IgD-negative memory B cell (primary cell): ENCODE measurements at regions not wholly inside any gene's neighbourhood (a gene's known extent, or its start where the extent isn't known, plus 50 kb on each side); places are given as distances from the start of the nearest gene placed in this dataset.

Experiments used
- H3K27ac Mint-ChIP-seq, 3 donors: one replicate each; pipeline ENCODE4 v1.8.0; 2020 to 2022; ENCODE audit warnings: mild to moderate bottlenecking in 3 of 3, mixed read lengths in 3 of 3, moderate library complexity in 1 of 3
- H3K27me3 Mint-ChIP-seq: one replicate; pipeline ENCODE4 v1.8.0; 2021; ENCODE audit warnings: mixed read lengths
- H3K36me3 Mint-ChIP-seq: one replicate; pipeline ENCODE4 v1.8.0; 2020; ENCODE audit warnings: mild to moderate bottlenecking, mixed read lengths
- H3K4me1 Mint-ChIP-seq, 3 donors: one replicate each; pipeline ENCODE4 v1.8.0; 2020 to 2022; ENCODE audit warnings: mixed read lengths in 3 of 3, mild to moderate bottlenecking in 1 of 3
- H3K4me3 Mint-ChIP-seq, 4 donors: one replicate each; pipeline ENCODE4 v1.8.0; 2020 to 2022; ENCODE audit warnings: mild to moderate bottlenecking in 4 of 4, mixed read lengths in 4 of 4, moderate library complexity in 3 of 4
- H3K9me3 Mint-ChIP-seq, 3 donors: one replicate each; pipeline ENCODE4 v1.8.0; 2020 to 2021; ENCODE audit warnings: mixed read lengths in 3 of 3, mild to moderate bottlenecking in 1 of 3

GRCh38 chr3:166481340-166481739 lies 644.1 kb upstream of the BCHE start:
- H3K27ac Mint-ChIP-seq, result no peak overlapping the region
- H3K4me3 Mint-ChIP-seq, result no peak overlapping the region
- no peaks in the 10 kb centered on the region for H3K27me3 Mint-ChIP-seq
- peaks cover 0 to 2% (median 0%) of the 10 kb centered on the region in 3 donors for H3K4me1 Mint-ChIP-seq
- peaks cover 2 to 5% (median 3%) of the 10 kb centered on the region in 3 donors for H3K9me3 Mint-ChIP-seq
- no peaks in the 10 kb centered on the region for H3K36me3 Mint-ChIP-seq

- Mint-ChIP-seq H3K27ac (no peak overlapping the region), H3K9me3 (peaks cover 2 to 5% (median 3%) of the 10 kb centered on the region in 3 donors), H3K4me3 (no peak overlapping the region), H3K36me3 (no peaks in the 10 kb centered on the region), H3K27me3 (no peaks in the 10 kb centered on the region), H3K4me1 (peaks cover 0 to 2% (median 0%) of the 10 kb centered on the region in 3 donors)
Observed at GRCh38 chr3:166478356-166478755, 641.1 kb upstream of the BCHE start.

- H3K27me3 Mint-ChIP-seq, result no peaks in the 10 kb centered on the region
- H3K36me3 Mint-ChIP-seq, result no peaks in the 10 kb centered on the region
- H3K4me1 Mint-ChIP-seq, result no peaks in the 10 kb centered on the region
- no peak overlapping the region for H3K27ac Mint-ChIP-seq
- H3K9me3 Mint-ChIP-seq, result no peaks in the 10 kb centered on the region
- no peak overlapping the region for H3K4me3 Mint-ChIP-seq
Observed at GRCh38 chr3:166473501-166473900, 636.3 kb upstream of the BCHE start.

GRCh38 chr3:166472015-166472414 lies 634.8 kb upstream of the BCHE start:
- H3K4me1 Mint-ChIP-seq, result no peaks in the 10 kb centered on the region
- no peak overlapping the region for H3K4me3 Mint-ChIP-seq
- no peaks in the 10 kb centered on the region for H3K27me3 Mint-ChIP-seq
- no peaks in the 10 kb centered on the region for H3K9me3 Mint-ChIP-seq
- no peak overlapping the region for H3K27ac Mint-ChIP-seq
- H3K36me3 Mint-ChIP-seq, result no peaks in the 10 kb centered on the region

GRCh38 chr3:166471074-166471767 lies 634.0 kb upstream of the BCHE start:
- no peaks in the 10 kb centered on the region for H3K4me1 Mint-ChIP-seq
- no peak overlapping the region for H3K4me3 Mint-ChIP-seq
- H3K36me3 Mint-ChIP-seq, result no peaks in the 10 kb centered on the region
- no peak overlapping the region for H3K27ac Mint-ChIP-seq
- H3K9me3 Mint-ChIP-seq, result no peaks in the 10 kb centered on the region
- H3K27me3 Mint-ChIP-seq, result no peaks in the 10 kb centered on the region

- H3K9me3 Mint-ChIP-seq, result peaks cover 3 to 8% (median 4%) of the 10 kb centered on the region in 3 donors
- no peaks in the 10 kb centered on the region for H3K36me3 Mint-ChIP-seq
- H3K27ac Mint-ChIP-seq, result no peak overlapping the region
- H3K27me3 Mint-ChIP-seq, result no peaks in the 10 kb centered on the region
- peaks cover 0 to 2% (median 0%) of the 10 kb centered on the region in 3 donors for H3K4me1 Mint-ChIP-seq
- no peak overlapping the region for H3K4me3 Mint-ChIP-seq
Observed at GRCh38 chr3:166462891-166463470, 625.8 kb upstream of the BCHE start.

- Mint-ChIP-seq H3K27ac (no peak overlapping the region), H3K4me3 (no peak overlapping the region), H3K27me3 (no peaks in the 10 kb centered on the region), H3K4me1 (peaks cover 0 to 2% (median 0%) of the 10 kb centered on the region in 3 donors), H3K9me3 (peaks cover 3 to 17% (median 4%) of the 10 kb centered on the region in 3 donors), H3K36me3 (no peaks in the 10 kb centered on the region)
Observed at GRCh38 chr3:166461626-166462025, 624.4 kb upstream of the BCHE start.

GRCh38 chr3:166457382-166457781 lies 620.2 kb upstream of the BCHE start:
- Mint-ChIP-seq H3K36me3 (no peaks in the 10 kb centered on the region), H3K9me3 (peaks cover 3 to 14% (median 3%) of the 10 kb centered on the region in 3 donors), H3K4me1 (peaks cover 0 to 3% (median 0%) of the 10 kb centered on the region in 3 donors), H3K27ac (no peak overlapping the region), H3K4me3 (no peak overlapping the region), H3K27me3 (no peaks in the 10 kb centered on the region)

- Mint-ChIP-seq H3K27me3 (no peaks in the 10 kb centered on the region), H3K9me3 (peaks cover 3 to 14% (median 3%) of the 10 kb centered on the region in 3 donors), H3K36me3 (no peaks in the 10 kb centered on the region), H3K27ac (no peak overlapping the region), H3K4me3 (no peak overlapping the region), H3K4me1 (peaks cover 0 to 3% (median 0%) of the 10 kb centered on the region in 3 donors)
Observed at GRCh38 chr3:166456286-166456685, 619.1 kb upstream of the BCHE start.

GRCh38 chr3:166455744-166456143 lies 618.5 kb upstream of the BCHE start:
- Mint-ChIP-seq H3K27ac (no peak overlapping the region), H3K36me3 (no peaks in the 10 kb centered on the region), H3K9me3 (peaks cover 3 to 14% (median 3%) of the 10 kb centered on the region in 3 donors), H3K27me3 (no peaks in the 10 kb centered on the region), H3K4me3 (no peak overlapping the region), H3K4me1 (peaks cover 0 to 3% (median 0%) of the 10 kb centered on the region in 3 donors)

- Mint-ChIP-seq H3K27ac (no peak overlapping the region), H3K4me3 (no peak overlapping the region), H3K27me3 (no peaks in the 10 kb centered on the region), H3K4me1 (peaks cover 0 to 2% (median 0%) of the 10 kb centered on the region in 3 donors), H3K9me3 (peaks cover 0 to 16% (median 1%) of the 10 kb centered on the region in 3 donors), H3K36me3 (no peaks in the 10 kb centered on the region)
Observed at GRCh38 chr3:166453478-166453877, 616.3 kb upstream of the BCHE start.

- no peaks in the 10 kb centered on the region for H3K27me3 Mint-ChIP-seq
- H3K4me3 Mint-ChIP-seq, result no peak overlapping the region
- H3K27ac Mint-ChIP-seq, result no peak overlapping the region
- H3K36me3 Mint-ChIP-seq, result no peaks in the 10 kb centered on the region
- peaks cover 0 to 7% (median 0%) of the 10 kb centered on the region in 3 donors for H3K9me3 Mint-ChIP-seq
- H3K4me1 Mint-ChIP-seq, result peaks cover 0 to 1% (median 0%) of the 10 kb centered on the region in 3 donors
Observed at GRCh38 chr3:166451997-166452396, 614.8 kb upstream of the BCHE start.

- no peaks in the 10 kb centered on the region for H3K4me1 Mint-ChIP-seq
- no peaks in the 10 kb centered on the region for H3K36me3 Mint-ChIP-seq
- H3K27me3 Mint-ChIP-seq, result no peaks in the 10 kb centered on the region
- H3K9me3 Mint-ChIP-seq, result peaks cover 0 to 3% (median 0%) of the 10 kb centered on the region in 3 donors
- no peak overlapping the region for H3K27ac Mint-ChIP-seq
- no peak overlapping the region for H3K4me3 Mint-ChIP-seq
Observed at GRCh38 chr3:166447513-166447912, 610.3 kb upstream of the BCHE start.

- Mint-ChIP-seq H3K4me3 (no peak overlapping the region), H3K27me3 (no peaks in the 10 kb centered on the region), H3K36me3 (no peaks in the 10 kb centered on the region), H3K4me1 (no peaks in the 10 kb centered on the region), H3K27ac (no peak overlapping the region), H3K9me3 (peaks cover 0 to 7% (median 1%) of the 10 kb centered on the region in 3 donors)
Observed at GRCh38 chr3:166446986-166447385, 609.8 kb upstream of the BCHE start.

GRCh38 chr3:166446291-166446690 lies 609.1 kb upstream of the BCHE start:
- no peak overlapping the region for H3K4me3 Mint-ChIP-seq
- H3K36me3 Mint-ChIP-seq, result no peaks in the 10 kb centered on the region
- H3K9me3 Mint-ChIP-seq, result peaks cover 0 to 8% (median 2%) of the 10 kb centered on the region in 3 donors
- no peaks in the 10 kb centered on the region for H3K27me3 Mint-ChIP-seq
- H3K27ac Mint-ChIP-seq, result no peak overlapping the region
- H3K4me1 Mint-ChIP-seq, result no peaks in the 10 kb centered on the region

GRCh38 chr3:166445865-166446264 lies 608.6 kb upstream of the BCHE start:
- H3K36me3 Mint-ChIP-seq, result no peaks in the 10 kb centered on the region
- peaks cover 0 to 8% (median 2%) of the 10 kb centered on the region in 3 donors for H3K9me3 Mint-ChIP-seq
- no peaks in the 10 kb centered on the region for H3K27me3 Mint-ChIP-seq
- H3K4me1 Mint-ChIP-seq, result no peaks in the 10 kb centered on the region
- no peak overlapping the region for H3K4me3 Mint-ChIP-seq
- no peak overlapping the region for H3K27ac Mint-ChIP-seq
